Suprapubic skin (tissue), 4 donors: ENCODE measurements at regions not wholly inside any gene's neighbourhood (a gene's known extent, or its start where the extent isn't known, plus 50 kb on each side); places are given as distances from the start of the nearest gene placed in this dataset.

Experiments
- CTCF ChIP-seq, 2 donors: fragments of 200-600 bp in 1 of 2; fragments of 450-650 bp in 1 of 2; sonication (generic) in 1 of 2; IDR thresholded peaks; one replicate each; pipeline ENCODE4 v1.5.1; 2016 to 2019; ENCODE audit warnings: antibody characterized with exemption in 2 of 2, mild to moderate bottlenecking in 1 of 2, moderate library complexity in 1 of 2
- POLR2A ChIP-seq, 2 donors: fragments of 450-650 bp; IDR thresholded peaks; one replicate each; pipeline ENCODE4 v1.6.1; 2017; ENCODE audit warnings: antibody characterized with exemption in 2 of 2, mild to moderate bottlenecking in 2 of 2, moderate library complexity in 2 of 2
- POLR2AphosphoS5 ChIP-seq, 3 donors: sonication (generic); formaldehyde crosslinking; IDR thresholded peaks; one replicate each; pipeline ENCODE4 v1.6.1; 2017; ENCODE audit warnings: antibody characterized with exemption in 3 of 3

- TF ChIP-seq POLR2AphosphoS5 (IDR thresholded peaks at IDR 0.05) = no peak
- no peak for TF ChIP-seq CTCF (IDR thresholded peaks at IDR 0.05)
- TF ChIP-seq POLR2A (IDR thresholded peaks at IDR 0.05) = no peak
These were observed 115.4 kb upstream of the ACBD5 start for GRCh38 chr10:27355918-27356573.
